HCT116 (cell line): ENCODE measurements at regions not wholly inside any gene's neighbourhood (a gene's known extent, or its start where the extent isn't known, plus 50 kb on each side); places are given as distances from the start of the nearest gene placed in this dataset.

ENCODE experiments used
- ATAC-seq: fragments of 200-7000 bp; cut with Tn5 transposase; 2 replicates; pipeline ENCODE4 v1.9.1; 2020; ENCODE audit warnings: mild to moderate bottlenecking, moderate library complexity
- BruUV-seq: library from RNA; stranded (reverse); fragments of 400-500 nt; replicated peaks from 2 replicates; lab custom pipeline; 2021; lab: Mats Ljungman, UMichigan
- CTCF ChIA-PET: fragments of 300-600 bp; sonication (Branson Sonifier 250); formaldehyde crosslinking; loops from one replicate; lab custom pipeline; 2021; ENCODE audit warnings: antibody characterized with exemption; lab: Charles Lee
- POLR2A ChIA-PET: fragments of 300-600, 350-600 bp; sonication (Branson Sonifier 250); formaldehyde crosslinking; loops from one replicate; lab custom pipeline; 2021; ENCODE audit warnings: antibody characterized with exemption; lab: Charles Lee
- RAD21 ChIA-PET, 2 experiments: fragments of 300-600 bp; sonication (Branson Sonifier 250); formaldehyde crosslinking; loops; one replicate each; lab custom pipeline; 2023; ENCODE audit warnings: low total read pairs in 2 of 2; ENCODE audit not compliant: uncharacterized antibody in 2 of 2, unreplicated experiment in 2 of 2, low non-redundant PET in 1 of 2; lab: Charles Lee
- DNase-seq: peaks from one replicate; pipeline ENCODE4 v3.0.0-alpha.2; 2010; ENCODE audit warnings: low read depth, low spot score
- H2AFZ ChIP-seq: fragments of 200-600 bp; shearing (Covaris generic), sonication (generic); 2 replicates; pipeline ENCODE4 v1.6.1; 2017; ENCODE audit warnings: low read depth, mixed run types, mixed read lengths, antibody characterized with exemption, low read length; ENCODE audit not compliant: poor library complexity, severe bottlenecking
- H3K27ac ChIP-seq: 2 replicates; pipeline ENCODE4 v1.5.1; 2012; ENCODE audit warnings: low read depth, low read length
- H3K27me3 ChIP-seq: fragments of 200-600 bp; sonication (generic); 2 replicates; pipeline ENCODE4 v1.6.1; 2016; ENCODE audit warnings: mixed run types, low read length, mixed read lengths; ENCODE audit not compliant: insufficient read depth
- H3K36me3 ChIP-seq, 2 experiments: fragments of 200-500 bp in 1 of 2; fragments of 200-600 bp in 1 of 2; sonication (Bioruptor generic) in 1 of 2; sonication (generic) in 1 of 2; 2 replicates each; pipeline versions ENCODE4 v1.5.1 to v1.6.1; 2014 to 2016; ENCODE audit warnings: low read length in 2 of 2, inconsistent platforms in 1 of 2, mixed read lengths in 1 of 2, mixed run types in 1 of 2; ENCODE audit not compliant: insufficient read depth in 2 of 2, control insufficient read depth in 1 of 2
- H3K4me1 ChIP-seq, 2 experiments: fragments of 200-600 bp in 1 of 2; sonication (generic) in 1 of 2; 2 replicates each; pipeline versions ENCODE4 v1.5.1 to v1.6.1; 2012 to 2017; ENCODE audit warnings: low read length in 2 of 2, inconsistent platforms in 1 of 2, mild to moderate bottlenecking in 1 of 2, mixed read lengths in 1 of 2, mixed run types in 1 of 2, moderate library complexity in 1 of 2; ENCODE audit not compliant: insufficient read depth in 2 of 2, control insufficient read depth in 1 of 2
- H3K4me2 ChIP-seq: fragments of 200-600 bp; sonication (generic); 2 replicates; pipeline ENCODE4 v1.6.1; 2017; ENCODE audit warnings: mixed run types, low read length, mixed read lengths
- H3K4me3 ChIP-seq, 2 experiments: fragments of 200-600 bp in 1 of 2; sonication (generic) in 1 of 2; replicated peaks in 1 of 2; 2 replicates each; pipeline ENCODE4 v1.5.1; 2011 to 2016; ENCODE audit warnings: low read length in 2 of 2, control low read depth in 1 of 2, low read depth in 1 of 2, mild to moderate bottlenecking in 1 of 2, mixed read lengths in 1 of 2, mixed run types in 1 of 2
- H3K79me2 ChIP-seq: fragments of 200-600 bp; sonication (generic); 2 replicates; pipeline ENCODE4 v1.6.1; 2017; ENCODE audit warnings: mild to moderate bottlenecking, mixed run types, low read length, moderate library complexity, mixed read lengths; ENCODE audit not compliant: insufficient read depth
- H3K9ac ChIP-seq: fragments of 200-600 bp; sonication (generic); 2 replicates; pipeline ENCODE4 v1.6.1; 2016; ENCODE audit warnings: low read length, mixed read lengths
- H3K9me2 ChIP-seq: fragments of 200-600 bp; sonication (generic), shearing (Covaris generic); 2 replicates; pipeline ENCODE4 v1.6.1; 2017; ENCODE audit warnings: mixed run types, mild to moderate bottlenecking, moderate library complexity; ENCODE audit not compliant: insufficient read depth
- H3K9me3 ChIP-seq, 2 experiments: fragments of 200-500 bp in 1 of 2; fragments of 200-600 bp in 1 of 2; sonication (Bioruptor generic) in 1 of 2; sonication (generic) in 1 of 2; 2 replicates each; pipeline ENCODE4 v1.6.1; 2014 to 2017; ENCODE audit warnings: low read length in 2 of 2, mixed read lengths in 2 of 2, inconsistent platforms in 1 of 2, low read depth in 1 of 2, mild to moderate bottlenecking in 1 of 2, mixed run types in 1 of 2, moderate library complexity in 1 of 2; ENCODE audit not compliant: control insufficient read depth in 1 of 2, insufficient read depth in 1 of 2
- H4K20me1 ChIP-seq: fragments of 200-600 bp; sonication (generic), shearing (Covaris generic); 2 replicates; pipeline ENCODE4 v1.6.1; 2017; ENCODE audit warnings: mixed run types, mild to moderate bottlenecking, moderate library complexity; ENCODE audit not compliant: insufficient read depth
- CBX3 ChIP-seq: IDR thresholded peaks from 2 replicates; pipeline ENCODE4 v1.6.1; 2012; ENCODE audit warnings: low read depth
- CEBPB ChIP-seq: IDR thresholded peaks from 2 replicates; pipeline ENCODE4 v1.6.1; 2012; ENCODE audit warnings: low read depth
- EGR1 ChIP-seq: IDR thresholded peaks from 2 replicates; pipeline ENCODE4 v1.6.1; 2012; ENCODE audit warnings: low read depth
- EZH2phosphoT487 ChIP-seq: fragments of 200-600 bp; IDR thresholded peaks from 2 replicates; pipeline ENCODE4 v1.6.1; 2018; ENCODE audit warnings: antibody characterized with exemption, borderline replicate concordance
- FOSL1 ChIP-seq: IDR thresholded peaks from 2 replicates; pipeline ENCODE4 v1.6.1; 2012; ENCODE audit warnings: low read depth
- MAX ChIP-seq: IDR thresholded peaks from 2 replicates; pipeline ENCODE4 v1.6.1; 2012
- SIN3A ChIP-seq: IDR thresholded peaks from 2 replicates; pipeline ENCODE4 v1.6.1; 2012; ENCODE audit warnings: low read depth
- SP1 ChIP-seq: IDR thresholded peaks from 2 replicates; pipeline ENCODE4 v1.6.1; 2012; ENCODE audit warnings: low read depth
- SRF ChIP-seq: IDR thresholded peaks from 2 replicates; pipeline ENCODE4 v1.6.1; 2012; ENCODE audit warnings: low read depth
- TCF7L2 ChIP-seq: IDR thresholded peaks from 2 replicates; pipeline ENCODE4 v1.7.0; 2011; ENCODE audit warnings: borderline replicate concordance, inconsistent platforms; ENCODE audit not compliant: insufficient read depth, insufficient read length; ENCODE audit errors: extremely low read depth
- YY1 ChIP-seq: IDR thresholded peaks from 2 replicates; pipeline ENCODE4 v1.6.1; 2011; ENCODE audit warnings: low read length, low read depth, moderate library complexity, mild to moderate bottlenecking; ENCODE audit not compliant: insufficient replicate concordance; ENCODE audit errors: extremely low read depth
- ZBTB33 ChIP-seq: IDR thresholded peaks from 2 replicates; pipeline ENCODE4 v1.6.1; 2011; ENCODE audit warnings: mild to moderate bottlenecking, low read length, moderate library complexity; ENCODE audit not compliant: insufficient replicate concordance; ENCODE audit errors: extremely low read depth
- ZFX ChIP-seq: fragments of 450-650 bp; IDR thresholded peaks from 2 replicates; pipeline ENCODE4 v1.6.1; 2017
- ZNF274 ChIP-seq: fragments of 200-500 bp; sonication (Bioruptor generic); IDR thresholded peaks from 2 replicates; pipeline ENCODE4 v1.6.1; 2014; ENCODE audit warnings: mild to moderate bottlenecking, low read depth, low read length, inconsistent platforms
- intact Hi-C: fragments of 100-400 bp; cut with micrococcal nuclease; formaldehyde crosslinking; loops from 2 replicates; pipeline ENCODE4 v1.10.0; 2022

- H3K9me3 ChIP-seq: no peaks in the 10 kb centered on the region
- no peaks in the 10 kb centered on the region for H3K4me1 ChIP-seq
- no peaks in the 10 kb centered on the region for H3K79me2 ChIP-seq
- CTCF ChIA-PET: no interaction called here
- H3K4me2 ChIP-seq: no peak overlapping the region
- no peak overlapping the region for H3K4me3 ChIP-seq
- no TSS peak for BruUV-seq
- intact Hi-C loops: no loop called here
- no peaks in the 10 kb centered on the region for H3K36me3 ChIP-seq
- DNase-seq (no peak), ATAC-seq (peak; percentile 50; the same call in 1 of the 2 replicates)
- no peaks in the 10 kb centered on the region for H4K20me1 ChIP-seq
- no peak overlapping the region for H3K9ac ChIP-seq
- no peak overlapping the region for H3K27ac ChIP-seq
- no peak overlapping the region for H2AFZ ChIP-seq
- RAD21 ChIA-PET: no interaction called here
- POLR2A ChIA-PET: no interaction called here
- no peaks in the 10 kb centered on the region for H3K9me2 ChIP-seq
- no peaks in the 10 kb centered on the region for H3K27me3 ChIP-seq
- TF ChIP-seq SRF (peak; percentile 92), TCF7L2 (no peak), ZBTB33 (no peak), CBX3 (no peak)
Observed at GRCh38 chr4:100076753-100077152, 113.5 kb downstream of the DDIT4L start.

GRCh38 chr4:100075486-100076270, 114.6 kb downstream of the DDIT4L start:
- no peak overlapping the region for H3K4me2 ChIP-seq
- no peaks in the 10 kb centered on the region for H3K79me2 ChIP-seq
- no peaks in the 10 kb centered on the region for H3K4me1 ChIP-seq
- BruUV-seq: no TSS peak
- ChIA-PET CTCF (no interaction called here), RAD21 (no interaction called here), POLR2A (no interaction called here)
- no peak overlapping the region for H3K9ac ChIP-seq
- intact Hi-C loops: no loop called here
- DNase-seq: no peak
- H3K36me3 ChIP-seq: no peaks in the 10 kb centered on the region
- ATAC-seq: no peak
- H3K27ac ChIP-seq: no peak overlapping the region
- H3K9me3 ChIP-seq: no peaks in the 10 kb centered on the region
- no peaks in the 10 kb centered on the region for H3K9me2 ChIP-seq
- no peak overlapping the region for H2AFZ ChIP-seq
- no peaks in the 10 kb centered on the region for H4K20me1 ChIP-seq
- no peaks in the 10 kb centered on the region for H3K27me3 ChIP-seq
- no peak overlapping the region for H3K4me3 ChIP-seq
- TF ChIP-seq SP1 (no peak), CBX3 (no peak), SIN3A (no peak), EZH2phosphoT487 (no peak), YY1 (no peak), CEBPB (no peak), ZNF274 (no peak), MAX (no peak), ZBTB33 (no peak), ZFX (no peak), EGR1 (no peak), FOSL1 (no peak)
